ENCODE measurements at regions not wholly inside any gene's neighbourhood (a gene's known extent, or its start where the extent isn't known, plus 50 kb on each side); places are given as distances from the start of the nearest gene placed in this dataset.

DNA sequence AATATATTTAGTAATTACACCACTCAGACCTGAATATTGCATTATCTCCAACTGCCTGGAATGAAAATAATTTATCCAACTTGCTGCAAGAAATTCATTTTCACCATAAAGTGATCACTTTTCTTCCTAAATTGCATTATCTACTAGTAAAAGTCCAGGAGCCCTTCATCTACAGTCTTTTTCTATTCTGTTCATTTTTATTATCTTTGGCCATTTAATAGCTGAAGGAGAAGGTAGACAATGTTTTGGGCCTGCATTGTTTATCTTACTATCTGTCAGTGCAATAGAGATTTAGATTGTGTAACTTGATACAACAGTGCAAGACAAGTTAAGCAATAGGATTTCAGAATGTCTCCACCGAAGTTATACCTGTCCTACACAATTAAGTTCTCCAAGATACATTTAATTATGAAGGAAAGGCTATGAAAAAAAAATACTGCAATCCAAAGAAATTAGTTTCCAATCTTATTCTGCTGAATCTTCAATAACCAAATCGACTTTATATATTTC, 1339.7 kb upstream of the CDH6 start:
- intact Hi-C loops (cut with micrococcal nuclease; ENCODE audit: unreplicated experiment): no loop called here
- no peak for DNase-seq
- no peak overlapping the region for H3K27ac Mint-ChIP-seq (ENCODE audit: unreplicated experiment)
- no TSS peak for BruUV-seq (replicated peaks)
- no peaks in the 10 kb centered on the region for H3K27me3 Mint-ChIP-seq (ENCODE audit: unreplicated experiment)
- H3K4me1 Mint-ChIP-seq (ENCODE audit: low read depth, unreplicated experiment): no peaks in the 10 kb centered on the region
- CTCF ChIA-PET: no interaction called here
- no peaks in the 10 kb centered on the region for H3K36me3 Mint-ChIP-seq (ENCODE audit: insufficient read depth, unreplicated experiment)
- no peak overlapping the region for H3K4me3 Mint-ChIP-seq (ENCODE audit: low read depth, unreplicated experiment)
- TF ChIP-seq, protein P1, sequence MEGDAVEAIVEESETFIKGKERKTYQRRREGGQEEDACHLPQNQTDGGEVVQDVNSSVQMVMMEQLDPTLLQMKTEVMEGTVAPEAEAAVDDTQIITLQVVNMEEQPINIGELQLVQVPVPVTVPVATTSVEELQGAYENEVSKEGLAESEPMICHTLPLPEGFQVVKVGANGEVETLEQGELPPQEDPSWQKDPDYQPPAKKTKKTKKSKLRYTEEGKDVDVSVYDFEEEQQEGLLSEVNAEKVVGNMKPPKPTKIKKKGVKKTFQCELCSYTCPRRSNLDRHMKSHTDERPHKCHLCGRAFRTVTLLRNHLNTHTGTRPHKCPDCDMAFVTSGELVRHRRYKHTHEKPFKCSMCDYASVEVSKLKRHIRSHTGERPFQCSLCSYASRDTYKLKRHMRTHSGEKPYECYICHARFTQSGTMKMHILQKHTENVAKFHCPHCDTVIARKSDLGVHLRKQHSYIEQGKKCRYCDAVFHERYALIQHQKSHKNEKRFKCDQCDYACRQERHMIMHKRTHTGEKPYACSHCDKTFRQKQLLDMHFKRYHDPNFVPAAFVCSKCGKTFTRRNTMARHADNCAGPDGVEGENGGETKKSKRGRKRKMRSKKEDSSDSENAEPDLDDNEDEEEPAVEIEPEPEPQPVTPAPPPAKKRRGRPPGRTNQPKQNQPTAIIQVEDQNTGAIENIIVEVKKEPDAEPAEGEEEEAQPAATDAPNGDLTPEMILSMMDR (IDR thresholded peaks at IDR 0.05; ENCODE audit: unreplicated experiment): no peak
- peaks cover 16% of the 10 kb centered on the region for H3K9me3 Mint-ChIP-seq (ENCODE audit: low read depth, unreplicated experiment)

DNA sequence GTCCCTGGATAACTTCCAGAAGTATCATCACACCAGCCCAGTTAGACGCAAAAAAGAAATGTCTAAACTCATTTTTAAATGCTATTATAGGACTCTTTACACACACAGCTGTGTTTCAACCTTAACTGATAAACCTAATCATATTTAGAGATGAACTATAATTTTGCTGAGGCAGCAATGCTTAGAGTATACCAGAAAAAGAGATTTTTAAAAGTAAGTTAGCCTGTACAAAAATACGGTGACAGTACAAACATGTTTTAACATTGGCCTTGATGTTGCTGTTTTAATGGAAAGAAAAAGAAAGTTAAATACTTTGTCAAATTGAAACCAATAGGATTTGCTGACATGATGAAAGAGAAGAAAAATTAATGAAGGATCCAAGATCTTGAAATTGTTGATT, 1341.2 kb upstream of the CDH6 start:
- no peak overlapping the region for H3K27ac Mint-ChIP-seq (ENCODE audit: unreplicated experiment)
- H3K9me3 Mint-ChIP-seq (ENCODE audit: low read depth, unreplicated experiment): peaks cover 18% of the 10 kb centered on the region
- H3K36me3 Mint-ChIP-seq (ENCODE audit: insufficient read depth, unreplicated experiment): no peaks in the 10 kb centered on the region
- no peaks in the 10 kb centered on the region for H3K27me3 Mint-ChIP-seq (ENCODE audit: unreplicated experiment)
- DNase-seq: no peak
- H3K4me3 Mint-ChIP-seq (ENCODE audit: low read depth, unreplicated experiment): no peak overlapping the region
- TF ChIP-seq, protein P1 (IDR thresholded peaks at IDR 0.05; ENCODE audit: unreplicated experiment): no peak
- intact Hi-C loops (cut with micrococcal nuclease; ENCODE audit: unreplicated experiment): no loop called here
- BruUV-seq (replicated peaks): no TSS peak
- CTCF ChIA-PET: no interaction called here
- H3K4me1 Mint-ChIP-seq (ENCODE audit: low read depth, unreplicated experiment): no peaks in the 10 kb centered on the region

DNA sequence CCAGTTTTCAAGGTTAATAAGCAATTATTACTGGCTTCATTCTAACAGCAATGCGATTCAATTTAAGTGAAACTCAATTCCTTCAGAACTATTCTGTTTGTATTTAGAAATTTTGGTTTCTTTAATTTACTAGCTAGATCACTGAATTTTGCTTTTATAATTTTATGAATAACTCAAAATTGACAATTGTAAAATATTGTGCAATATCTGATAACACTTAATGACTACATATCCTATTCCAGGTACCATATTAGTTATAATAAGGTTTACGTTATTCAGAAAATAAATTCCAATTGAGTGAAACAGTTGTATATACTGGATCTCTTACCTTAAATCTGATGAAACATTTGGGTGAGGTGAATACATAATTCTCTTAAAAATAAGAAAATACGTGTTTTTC, 1348.3 kb upstream of the CDH6 start:
- intact Hi-C loops (cut with micrococcal nuclease; ENCODE audit: unreplicated experiment): no loop called here
- peaks cover 9% of the 10 kb centered on the region for H3K9me3 Mint-ChIP-seq (ENCODE audit: low read depth, unreplicated experiment)

GRCh38 chr5:29833394-29833793, 1360.1 kb upstream of the CDH6 start:
- intact Hi-C loops (cut with micrococcal nuclease; ENCODE audit: unreplicated experiment): no loop called here
- no TSS peak for BruUV-seq (replicated peaks)
- Mint-ChIP-seq H3K27me3 (ENCODE audit: unreplicated experiment) (no peaks in the 10 kb centered on the region), H3K9me3 (ENCODE audit: low read depth, unreplicated experiment) (peaks cover 6% of the 10 kb centered on the region), H3K27ac (ENCODE audit: unreplicated experiment) (no peak overlapping the region), H3K4me3 (ENCODE audit: low read depth, unreplicated experiment) (no peak overlapping the region), H3K36me3 (ENCODE audit: insufficient read depth, unreplicated experiment) (no peaks in the 10 kb centered on the region), H3K4me1 (ENCODE audit: low read depth, unreplicated experiment) (no peaks in the 10 kb centered on the region)
- TF ChIP-seq, protein P1 (IDR thresholded peaks at IDR 0.05; ENCODE audit: unreplicated experiment): no peak
- DNase-seq: no peak
- CTCF ChIA-PET: no interaction called here

More for the DNA sequence above, 1348.3 kb upstream of the CDH6 start:
- TF ChIP-seq, protein P1 (IDR thresholded peaks at IDR 0.05; ENCODE audit: unreplicated experiment): no peak
- DNase-seq: no peak
- H3K4me3 Mint-ChIP-seq (ENCODE audit: low read depth, unreplicated experiment): no peak overlapping the region
- no peaks in the 10 kb centered on the region for H3K36me3 Mint-ChIP-seq (ENCODE audit: insufficient read depth, unreplicated experiment)
- no peaks in the 10 kb centered on the region for H3K4me1 Mint-ChIP-seq (ENCODE audit: low read depth, unreplicated experiment)
- H3K27me3 Mint-ChIP-seq (ENCODE audit: unreplicated experiment): no peaks in the 10 kb centered on the region
- CTCF ChIA-PET: no interaction called here
- H3K27ac Mint-ChIP-seq (ENCODE audit: unreplicated experiment): no peak overlapping the region
- BruUV-seq (replicated peaks): no TSS peak
